Central memory CD4-positive, alpha-beta T cell (primary cell): ENCODE measurements at regions not wholly inside any gene's neighbourhood (a gene's known extent, or its start where the extent isn't known, plus 50 kb on each side); places are given as distances from the start of the nearest gene placed in this dataset.

Experiments used
- DNase-seq: peaks from one replicate; pipeline ENCODE4 v3.0.0; 2022

DNA sequence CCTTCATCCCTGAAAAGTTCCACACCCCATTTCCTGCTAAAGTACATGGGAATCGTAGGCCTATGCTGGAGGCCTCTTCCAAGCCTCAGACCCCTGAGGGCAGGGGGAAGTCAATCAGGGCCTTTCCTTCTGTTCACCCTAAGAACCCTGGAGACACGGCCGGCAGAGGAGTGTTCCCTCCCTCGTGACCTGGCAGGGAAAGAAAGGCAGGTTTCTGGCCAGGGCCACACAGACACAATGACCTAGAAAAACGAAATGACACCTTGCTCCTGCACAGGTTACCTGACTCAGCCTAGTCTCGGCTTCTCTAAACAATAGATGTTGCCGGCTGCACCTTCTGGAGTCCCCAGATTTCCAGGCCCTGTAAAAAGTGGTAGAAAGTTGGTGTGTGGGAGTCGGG, 60.6 kb upstream of the CADM1 start:
- DNase-seq, result no peak

DNA sequence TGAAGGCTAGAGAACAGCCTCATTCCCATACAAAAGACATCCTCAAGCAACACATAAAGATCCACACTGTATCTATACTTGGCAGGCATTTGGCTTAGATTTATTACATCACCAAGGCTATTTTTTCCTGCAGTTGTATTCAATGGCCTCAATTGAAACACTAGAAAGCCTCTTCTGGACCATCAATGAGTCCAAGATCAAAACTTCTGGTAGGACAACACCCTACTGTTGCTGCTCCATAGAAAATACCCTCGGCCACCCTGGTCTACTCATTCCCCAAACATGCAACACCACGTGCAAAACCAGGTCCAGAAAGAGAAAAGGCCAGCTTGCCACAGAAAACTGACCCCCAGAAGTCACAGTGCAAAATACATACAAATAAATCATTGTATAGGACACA, 56.9 kb upstream of the CADM1 start:
- no peak for DNase-seq

DNA sequence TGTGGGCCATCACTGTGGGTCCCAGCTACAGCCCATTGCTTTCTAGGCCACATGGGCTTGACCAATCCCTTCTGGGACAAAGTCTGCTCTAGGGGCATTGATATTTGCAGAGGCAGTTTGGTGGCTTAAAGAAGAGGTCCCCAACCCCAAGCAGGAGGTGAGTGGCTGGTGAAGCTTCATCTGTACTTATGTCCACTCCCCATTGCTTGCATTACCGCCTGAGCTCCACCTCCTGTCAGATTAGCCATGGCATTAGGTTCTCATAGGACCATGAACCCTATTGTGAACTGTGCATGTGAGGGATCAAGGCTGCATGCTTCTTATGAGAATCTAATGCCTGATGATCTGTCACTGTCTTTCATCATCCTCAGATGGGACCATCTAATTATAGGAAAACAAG, 54.4 kb upstream of the CADM1 start:
- DNase-seq, result no peak

- DNase-seq, result no peak
Observed at GRCh38 chr11:115557681-115558080, 53.5 kb upstream of the CADM1 start.

- DNase-seq, result no peak
Observed at GRCh38 chr11:115556984-115557383, 52.8 kb upstream of the CADM1 start.

DNA sequence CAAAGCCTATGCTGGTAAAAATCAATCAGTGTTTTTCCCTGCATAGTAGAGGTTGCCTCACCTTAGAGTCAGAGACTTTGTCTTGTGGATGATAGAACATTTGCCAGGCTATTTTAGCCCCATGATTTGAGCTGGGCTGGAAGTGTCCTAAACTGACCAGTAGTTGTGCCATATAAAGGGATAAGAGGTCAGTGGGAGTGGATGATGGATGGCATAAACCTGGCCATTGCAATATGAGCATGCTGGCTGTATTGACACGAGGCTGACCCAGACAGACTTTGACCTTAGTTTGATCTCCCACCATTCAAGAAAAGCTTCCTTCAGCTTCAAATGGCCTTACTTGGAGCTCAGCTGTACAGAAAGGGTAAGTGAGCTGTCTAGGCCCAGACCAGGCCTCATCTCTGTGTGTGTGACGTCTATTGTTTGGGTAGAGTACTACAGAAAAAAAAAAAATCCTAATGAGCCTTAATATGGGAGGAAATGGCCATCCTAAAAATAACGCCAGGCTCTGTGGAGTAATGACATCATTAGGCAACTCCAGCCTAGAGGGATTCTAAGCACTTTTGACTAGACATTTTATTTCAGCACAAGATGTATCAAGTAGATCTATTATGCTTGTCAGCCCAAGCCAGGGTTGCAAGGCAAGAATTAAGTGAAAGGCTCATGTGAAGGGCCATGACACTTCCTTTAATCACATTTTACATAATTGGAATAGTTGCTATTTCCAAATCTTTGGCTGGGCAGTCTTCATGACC, 51.3 kb upstream of the CADM1 start:
- no peak for DNase-seq
